ENCODE measurements at regions not wholly inside any gene's neighbourhood (a gene's known extent, or its start where the extent isn't known, plus 50 kb on each side); places are given as distances from the start of the nearest gene placed in this dataset.

DNA sequence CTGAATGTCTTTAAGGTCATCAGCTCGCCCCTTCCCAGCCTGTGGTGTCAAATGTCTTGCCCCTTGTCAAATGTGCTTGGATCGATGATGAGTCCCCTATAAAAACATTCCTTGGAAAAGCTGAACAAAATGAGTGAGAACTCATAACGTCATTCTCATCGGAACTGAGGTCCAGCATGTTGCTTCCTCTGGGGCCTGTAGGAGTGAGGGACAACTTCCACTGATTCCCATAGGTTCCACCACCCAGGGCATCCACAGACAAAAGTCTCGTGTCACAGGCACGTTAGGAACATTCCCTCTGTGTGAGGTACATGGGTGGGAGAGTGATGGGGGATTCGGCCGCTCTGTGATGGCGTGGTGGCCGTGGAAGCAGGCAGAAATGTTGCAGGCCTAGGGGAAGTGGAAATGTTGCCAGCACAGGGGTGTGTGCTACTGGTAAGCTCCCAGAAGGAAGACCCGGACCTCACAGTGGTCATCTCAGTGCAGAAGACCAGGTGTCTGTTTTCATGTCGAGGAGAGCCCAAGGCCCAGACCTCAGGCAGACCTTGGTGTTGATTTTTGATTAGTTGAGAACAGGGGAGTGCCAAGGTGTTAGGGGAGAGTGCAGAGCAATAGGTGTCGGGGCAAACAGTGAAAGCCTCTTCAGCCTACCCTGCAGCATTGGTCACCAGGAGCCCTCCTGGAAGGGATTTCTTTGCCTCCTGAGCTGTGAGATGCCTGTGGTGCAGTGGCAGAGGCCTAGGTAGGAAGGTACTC, 96.8 kb downstream of the SNRPN start:
- Mint-ChIP-seq H3K36me3 (peaks cover 93 to 97% of the 10 kb centered on the region in 2 donors), H3K4me3 (no peak overlapping the region), H3K27me3 (no peaks in the 10 kb centered on the region), H3K9me3 (peaks cover 68 to 72% of the 10 kb centered on the region in 2 donors), H3K27ac (no peak overlapping the region), H3K4me1 (no peaks in the 10 kb centered on the region)
- DNase-seq (no peak), ATAC-seq (replicated peaks) (no peak)

DNA sequence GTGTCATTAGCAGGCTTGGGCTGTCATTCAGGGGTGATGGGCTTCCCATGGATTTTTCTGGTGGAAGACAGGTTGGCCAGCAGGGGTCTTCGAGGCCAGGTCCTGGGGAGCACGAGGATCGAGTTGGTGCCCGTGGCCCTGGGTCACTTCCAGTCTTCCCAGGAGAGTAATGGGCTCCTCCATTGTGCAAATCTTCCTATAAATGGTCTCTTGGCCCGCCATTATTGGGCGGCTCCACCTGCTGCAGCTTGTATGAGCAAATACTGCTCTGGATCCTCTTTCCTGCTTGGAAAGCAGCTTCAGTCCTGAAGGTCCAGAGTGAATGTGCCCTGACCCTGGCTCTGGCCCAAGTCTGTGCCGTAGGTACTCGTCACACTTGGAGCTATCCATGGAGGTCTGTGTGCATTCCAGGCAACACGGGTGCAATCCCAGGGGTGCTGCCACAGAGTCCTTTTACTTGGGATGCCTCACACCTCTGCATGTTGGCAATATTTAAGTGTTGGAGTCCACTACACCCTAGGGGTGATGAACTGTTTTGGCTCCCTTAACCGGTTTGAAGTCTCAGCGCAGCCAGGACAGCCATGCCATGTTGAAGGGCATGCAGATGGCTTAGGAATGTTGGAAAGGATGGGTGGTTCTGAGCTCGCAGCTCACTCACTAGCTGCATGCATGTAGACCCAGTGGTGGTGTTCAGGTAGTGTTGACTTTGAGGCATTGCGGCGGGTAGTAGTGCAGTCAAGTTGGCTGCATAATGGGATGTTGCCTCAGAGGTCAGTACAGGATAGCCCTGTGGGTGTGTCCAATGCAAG, 97.6 kb downstream of the SNRPN start:
- Mint-ChIP-seq H3K27me3 (no peaks in the 10 kb centered on the region), H3K36me3 (peaks cover 93 to 97% of the 10 kb centered on the region in 2 donors), H3K4me3 (no peak overlapping the region), H3K4me1 (no peaks in the 10 kb centered on the region), H3K9me3 (peaks cover 68 to 73% of the 10 kb centered on the region in 2 donors), H3K27ac (no peak overlapping the region)
- DNase-seq (no peak), ATAC-seq (replicated peaks) (no peak)

- Mint-ChIP-seq H3K4me1 (no peaks in the 10 kb centered on the region), H3K27ac (no peak overlapping the region), H3K27me3 (no peaks in the 10 kb centered on the region), H3K9me3 (peaks cover 75 to 78% of the 10 kb centered on the region in 2 donors), H3K4me3 (no peak overlapping the region), H3K36me3 (peaks cover 94 to 97% of the 10 kb centered on the region in 2 donors)
- ATAC-seq (replicated peaks) (no peak), DNase-seq (no peak)
Measured at GRCh38 chr15:25053000-25053815, 98.4 kb downstream of the SNRPN start.

DNA sequence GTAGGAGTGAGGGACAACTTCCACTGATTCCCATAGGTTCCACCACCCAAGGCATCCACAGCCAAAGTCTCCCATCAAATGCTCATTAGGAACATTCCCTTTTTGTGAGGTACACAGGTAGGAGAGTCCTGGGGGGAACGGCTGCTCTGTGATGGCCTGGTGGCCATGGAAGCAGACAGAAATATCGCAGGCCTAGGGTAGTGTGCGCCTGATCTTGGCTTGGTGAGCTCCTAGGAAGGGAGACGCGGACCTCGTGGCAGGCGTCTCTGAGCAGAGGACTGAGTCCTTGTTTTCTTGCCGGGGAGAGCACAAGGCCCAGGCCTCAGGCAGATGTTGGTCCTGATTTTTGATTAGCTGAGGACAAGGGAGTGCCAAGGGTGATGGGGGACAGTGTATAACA, 99.5 kb downstream of the SNRPN start:
- H3K9me3 Mint-ChIP-seq, result peaks cover 80 to 84% of the 10 kb centered on the region in 2 donors
- H3K27me3 Mint-ChIP-seq, result no peaks in the 10 kb centered on the region
- no peaks in the 10 kb centered on the region for H3K4me1 Mint-ChIP-seq
- no peak for DNase-seq
- no peak overlapping the region for H3K27ac Mint-ChIP-seq
- ATAC-seq (replicated peaks), result no peak
- H3K36me3 Mint-ChIP-seq, result peaks cover 98 to 100% of the 10 kb centered on the region in 2 donors
- H3K4me3 Mint-ChIP-seq, result no peak overlapping the region

DNA sequence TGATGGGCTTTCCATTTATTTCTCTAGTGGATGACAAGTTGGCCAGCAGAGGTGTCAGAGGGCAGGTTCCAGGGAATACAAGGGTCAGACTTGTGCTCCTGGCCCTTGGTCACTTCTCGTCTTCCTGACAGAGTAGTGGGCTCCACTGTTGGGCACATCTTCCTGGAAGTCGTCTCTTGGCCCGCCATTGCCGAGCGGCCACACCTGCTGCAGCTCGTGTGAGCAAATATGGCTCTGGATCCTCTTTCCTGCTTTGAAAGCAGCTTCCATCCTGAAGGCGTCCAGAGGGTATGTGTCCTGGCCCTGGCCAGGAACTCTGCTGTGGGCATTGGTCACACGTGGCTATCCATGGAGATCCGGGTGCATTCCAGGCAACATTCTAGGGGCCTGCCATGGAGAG, 100.2 kb downstream of the SNRPN start:
- Mint-ChIP-seq H3K4me1 (no peaks in the 10 kb centered on the region), H3K9me3 (peaks cover 82 to 87% of the 10 kb centered on the region in 2 donors), H3K27me3 (no peaks in the 10 kb centered on the region), H3K27ac (no peak overlapping the region), H3K36me3 (peaks cover 98 to 100% of the 10 kb centered on the region in 2 donors), H3K4me3 (no peak overlapping the region)
- ATAC-seq (replicated peaks), result no peak
- no peak for DNase-seq

DNA sequence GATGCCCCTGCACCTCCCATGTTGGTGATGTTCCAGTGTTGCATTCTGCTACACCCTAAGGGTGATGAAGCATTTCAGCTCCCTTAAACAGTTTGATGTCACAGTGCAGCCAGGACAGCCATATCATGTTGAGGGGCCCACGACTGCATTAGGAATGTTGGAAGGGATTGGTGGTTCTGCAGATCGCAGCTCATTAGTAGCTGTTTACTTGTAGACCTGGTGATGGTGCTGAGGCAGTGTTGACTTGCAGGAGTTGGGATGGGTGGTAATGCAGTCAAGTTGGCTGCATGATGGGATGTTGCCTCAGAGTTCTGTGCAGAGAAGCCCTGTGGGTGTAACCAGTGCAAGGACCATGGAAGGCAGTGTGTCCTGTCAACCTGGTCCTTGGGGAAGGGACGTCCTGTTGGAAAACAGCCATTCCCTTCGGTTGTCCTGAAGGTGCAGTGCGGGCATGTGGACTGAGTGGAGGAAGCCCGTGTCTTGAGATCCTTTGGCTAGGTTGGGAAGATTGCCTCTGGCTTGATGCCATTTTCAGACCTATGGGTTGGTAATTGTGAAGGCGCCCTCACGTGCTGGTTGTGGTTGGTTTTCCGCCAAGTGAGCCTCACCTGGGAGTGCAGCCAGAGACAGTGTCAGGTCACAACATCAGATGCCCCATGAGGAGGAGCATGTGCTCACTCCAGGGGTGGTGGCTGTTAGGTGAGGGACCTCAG, 100.7 kb downstream of the SNRPN start:
- DNase-seq (no peak), ATAC-seq (replicated peaks) (no peak)
- Mint-ChIP-seq H3K4me3 (no peak overlapping the region), H3K9me3 (peaks cover 82 to 87% of the 10 kb centered on the region in 2 donors), H3K4me1 (no peaks in the 10 kb centered on the region), H3K36me3 (peaks cover 98 to 100% of the 10 kb centered on the region in 2 donors), H3K27me3 (no peaks in the 10 kb centered on the region), H3K27ac (no peak overlapping the region)

- Mint-ChIP-seq H3K4me3 (no peak overlapping the region), H3K27me3 (no peaks in the 10 kb centered on the region), H3K9me3 (peaks cover 77 to 86% of the 10 kb centered on the region in 2 donors), H3K27ac (no peak overlapping the region), H3K36me3 (peaks cover 98 to 100% of the 10 kb centered on the region in 2 donors), H3K4me1 (no peaks in the 10 kb centered on the region)
- ATAC-seq (replicated peaks) (no peak), DNase-seq (no peak)
Measured at GRCh38 chr15:25056484-25057425, 102.0 kb downstream of the SNRPN start.

DNA sequence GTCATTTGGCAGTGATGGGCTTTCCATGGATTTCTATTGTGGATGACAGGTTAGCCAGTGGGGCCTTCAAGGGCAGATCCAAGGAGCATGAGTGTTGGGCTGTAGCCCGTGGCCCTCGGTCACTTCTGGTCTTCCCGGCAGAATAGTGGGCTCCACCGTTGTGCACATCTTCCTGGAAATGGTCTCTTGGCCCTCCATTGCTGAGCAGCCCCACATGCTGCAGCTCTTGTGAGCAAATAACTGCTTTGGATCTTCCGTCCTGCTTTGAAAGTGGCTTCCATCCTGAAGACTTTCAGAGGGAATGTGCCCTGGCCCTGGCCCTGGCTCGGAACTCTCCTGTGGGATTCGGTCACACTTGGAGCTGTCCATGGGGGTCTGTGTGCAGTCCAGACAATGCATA, 102.8 kb downstream of the SNRPN start:
- H3K27ac Mint-ChIP-seq, result no peak overlapping the region
- peaks cover 76 to 84% of the 10 kb centered on the region in 2 donors for H3K9me3 Mint-ChIP-seq
- ATAC-seq (replicated peaks) (no peak), DNase-seq (no peak)
- peaks cover 98 to 100% of the 10 kb centered on the region in 2 donors for H3K36me3 Mint-ChIP-seq
- no peaks in the 10 kb centered on the region for H3K4me1 Mint-ChIP-seq
- H3K4me3 Mint-ChIP-seq, result no peak overlapping the region
- H3K27me3 Mint-ChIP-seq, result no peaks in the 10 kb centered on the region

- no peak overlapping the region for H3K27ac Mint-ChIP-seq
- peak overlapping the region in 1 of 2 donors; percentile 2 for H3K4me3 Mint-ChIP-seq
- H3K36me3 Mint-ChIP-seq, result peaks cover 98 to 100% of the 10 kb centered on the region in 2 donors
- DNase-seq (no peak), ATAC-seq (replicated peaks) (no peak)
- peaks cover 76 to 86% of the 10 kb centered on the region in 2 donors for H3K9me3 Mint-ChIP-seq
- no peaks in the 10 kb centered on the region for H3K4me1 Mint-ChIP-seq
- no peaks in the 10 kb centered on the region for H3K27me3 Mint-ChIP-seq
Measured at GRCh38 chr15:25058080-25058785, 103.4 kb downstream of the SNRPN start.

DNA sequence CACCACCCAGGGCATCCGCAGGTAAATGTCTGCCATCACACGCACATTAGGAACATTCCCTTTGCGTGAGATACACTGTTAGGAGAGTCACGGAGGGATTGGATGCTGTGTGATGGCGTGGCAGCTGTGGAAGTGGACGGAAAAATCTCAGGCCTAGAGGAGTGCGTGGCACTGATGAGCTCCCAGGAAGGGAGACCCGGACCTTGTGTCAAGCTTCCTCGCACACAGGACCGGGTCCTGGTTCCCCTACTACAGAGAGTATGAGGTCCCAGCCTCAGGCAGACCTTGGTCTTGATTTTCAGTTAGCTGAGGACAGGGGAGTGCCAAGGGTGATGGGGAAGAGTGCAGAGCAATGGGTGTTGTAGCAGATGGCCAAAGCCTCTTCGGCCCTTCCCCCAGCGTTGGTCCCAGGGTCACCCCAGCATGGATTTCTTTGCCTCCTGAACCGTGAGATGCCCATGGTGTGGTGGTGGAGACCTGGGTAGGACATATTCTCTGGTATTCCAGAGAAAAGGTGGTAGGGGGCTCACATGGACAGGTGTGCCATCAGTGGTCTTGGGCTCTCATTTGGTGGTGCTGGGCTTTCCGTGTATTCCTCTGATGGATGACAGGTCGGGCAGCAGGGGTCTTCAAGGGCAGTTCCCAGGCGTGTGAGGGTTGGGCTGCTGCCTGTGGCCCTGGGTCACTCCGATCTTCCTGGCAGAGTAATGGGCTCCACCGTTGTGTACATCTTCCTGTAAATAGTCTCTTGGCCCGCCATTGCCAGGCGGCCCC, 105.1 kb downstream of the SNRPN start:
- no peaks in the 10 kb centered on the region for H3K27me3 Mint-ChIP-seq
- H3K9me3 Mint-ChIP-seq, result peaks cover 77 to 84% of the 10 kb centered on the region in 2 donors
- peaks cover 98 to 100% of the 10 kb centered on the region in 2 donors for H3K36me3 Mint-ChIP-seq
- H3K27ac Mint-ChIP-seq, result no peak overlapping the region
- ATAC-seq (replicated peaks) (no peak), DNase-seq (no peak)
- no peaks in the 10 kb centered on the region for H3K4me1 Mint-ChIP-seq
- H3K4me3 Mint-ChIP-seq, result no peak overlapping the region

GRCh38 chr15:25060472-25060803, 105.7 kb downstream of the SNRPN start:
- H3K9me3 Mint-ChIP-seq, result peaks cover 78 to 82% of the 10 kb centered on the region in 2 donors
- no peaks in the 10 kb centered on the region for H3K27me3 Mint-ChIP-seq
- peaks cover 98 to 100% of the 10 kb centered on the region in 2 donors for H3K36me3 Mint-ChIP-seq
- DNase-seq (no peak), ATAC-seq (replicated peaks) (no peak)
- no peaks in the 10 kb centered on the region for H3K4me1 Mint-ChIP-seq
- no peak overlapping the region for H3K27ac Mint-ChIP-seq
- H3K4me3 Mint-ChIP-seq, result no peak overlapping the region

GRCh38 chr15:25060996-25061620, 106.3 kb downstream of the SNRPN start:
- Mint-ChIP-seq H3K4me1 (no peaks in the 10 kb centered on the region), H3K4me3 (no peak overlapping the region), H3K27ac (no peak overlapping the region), H3K36me3 (peaks cover 98 to 100% of the 10 kb centered on the region in 2 donors), H3K9me3 (peaks cover 82 to 83% of the 10 kb centered on the region in 2 donors), H3K27me3 (no peaks in the 10 kb centered on the region)
- DNase-seq (no peak), ATAC-seq (replicated peaks) (no peak)
